ENCODE measurements at regions not wholly inside any gene's neighbourhood (a gene's known extent, or its start where the extent isn't known, plus 50 kb on each side); places are given as distances from the start of the nearest gene placed in this dataset.

DNA sequence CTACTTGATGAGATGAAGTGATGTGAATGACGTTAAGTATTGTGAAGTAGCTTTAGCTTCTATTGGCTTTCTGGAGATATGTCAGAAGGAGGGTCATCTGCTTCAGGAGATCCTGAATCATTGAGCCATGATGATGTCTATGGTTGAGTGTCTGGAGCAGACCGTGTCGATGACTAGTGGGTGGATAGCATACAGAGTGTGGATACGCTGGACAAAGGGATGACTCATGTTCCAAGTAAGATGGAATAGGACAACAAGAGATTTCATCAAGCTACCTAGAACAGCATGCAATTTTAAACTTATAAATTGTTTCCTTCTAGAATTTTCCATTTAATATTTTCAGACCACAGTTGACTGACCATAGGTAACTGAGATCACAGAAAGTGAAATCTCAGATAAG is 116.1 kb upstream of the RBBP6 start:
- TF ChIP-seq SREBF2 (IDR thresholded peaks at IDR 0.05; ENCODE audit: low read length) (no peak), SMAD1 (IDR thresholded peaks at IDR 0.05; ENCODE audit: low read depth, partially characterized antibody) (no peak), USF1 (IDR thresholded peaks at IDR 0.05; ENCODE audit: borderline replicate concordance, extremely low read length, insufficient read depth, low read depth, low read length) (no peak), MTA2 (IDR thresholded peaks at IDR 0.05; ENCODE audit: low read depth) (no peak), RAD21 (IDR thresholded peaks at IDR 0.05; ENCODE audit: insufficient read depth, low read depth, low read length) (no peak), POLR2A (IDR thresholded peaks at IDR 0.05; ENCODE audit: low read depth, low read length) (no peak), CREB1 (IDR thresholded peaks at IDR 0.05; ENCODE audit: low read depth) (no peak), JUNB (IDR thresholded peaks at IDR 0.05) (no peak), BRCA1 (IDR thresholded peaks at IDR 0.05; ENCODE audit: low read depth, low read length) (no peak), SPI1 (IDR thresholded peaks at IDR 0.05; ENCODE audit: borderline replicate concordance, insufficient read depth, low read depth, low read length) (no peak)
- TF ChIP-seq, protein P1, sequence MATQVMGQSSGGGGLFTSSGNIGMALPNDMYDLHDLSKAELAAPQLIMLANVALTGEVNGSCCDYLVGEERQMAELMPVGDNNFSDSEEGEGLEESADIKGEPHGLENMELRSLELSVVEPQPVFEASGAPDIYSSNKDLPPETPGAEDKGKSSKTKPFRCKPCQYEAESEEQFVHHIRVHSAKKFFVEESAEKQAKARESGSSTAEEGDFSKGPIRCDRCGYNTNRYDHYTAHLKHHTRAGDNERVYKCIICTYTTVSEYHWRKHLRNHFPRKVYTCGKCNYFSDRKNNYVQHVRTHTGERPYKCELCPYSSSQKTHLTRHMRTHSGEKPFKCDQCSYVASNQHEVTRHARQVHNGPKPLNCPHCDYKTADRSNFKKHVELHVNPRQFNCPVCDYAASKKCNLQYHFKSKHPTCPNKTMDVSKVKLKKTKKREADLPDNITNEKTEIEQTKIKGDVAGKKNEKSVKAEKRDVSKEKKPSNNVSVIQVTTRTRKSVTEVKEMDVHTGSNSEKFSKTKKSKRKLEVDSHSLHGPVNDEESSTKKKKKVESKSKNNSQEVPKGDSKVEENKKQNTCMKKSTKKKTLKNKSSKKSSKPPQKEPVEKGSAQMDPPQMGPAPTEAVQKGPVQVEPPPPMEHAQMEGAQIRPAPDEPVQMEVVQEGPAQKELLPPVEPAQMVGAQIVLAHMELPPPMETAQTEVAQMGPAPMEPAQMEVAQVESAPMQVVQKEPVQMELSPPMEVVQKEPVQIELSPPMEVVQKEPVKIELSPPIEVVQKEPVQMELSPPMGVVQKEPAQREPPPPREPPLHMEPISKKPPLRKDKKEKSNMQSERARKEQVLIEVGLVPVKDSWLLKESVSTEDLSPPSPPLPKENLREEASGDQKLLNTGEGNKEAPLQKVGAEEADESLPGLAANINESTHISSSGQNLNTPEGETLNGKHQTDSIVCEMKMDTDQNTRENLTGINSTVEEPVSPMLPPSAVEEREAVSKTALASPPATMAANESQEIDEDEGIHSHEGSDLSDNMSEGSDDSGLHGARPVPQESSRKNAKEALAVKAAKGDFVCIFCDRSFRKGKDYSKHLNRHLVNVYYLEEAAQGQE (IDR thresholded peaks at IDR 0.05; ENCODE audit: low read depth, low read length), result no peak

All from GM12878 (cell line).